HG03175 (cell line): ENCODE measurements at regions not wholly inside any gene's neighbourhood (a gene's known extent, or its start where the extent isn't known, plus 50 kb on each side); places are given as distances from the start of the nearest gene placed in this dataset.
A peak's percentile ranks its signal among the peaks of the same experiment; 100 is the strongest.
"Not testable (repeated sequence)": the region's sequence is repeated elsewhere in the genome, so short reads cannot be mapped to it uniquely, and the experiment has no call there.

ENCODE experiments used
- ATAC-seq: cut with Tn5 transposase; IDR thresholded peaks from one replicate; pipeline ENCODE4 v1.9.1; 2021; ENCODE audit warnings: mild to moderate bottlenecking, moderate library complexity; ENCODE audit not compliant: unreplicated experiment

GRCh38 chr4:144362366-144362765 is 221.8 kb upstream of the GYPA start:
- ATAC-seq, result no peak

- ATAC-seq, result no peak
These were observed 223.4 kb upstream of the GYPA start for GRCh38 chr4:144363890-144364289.

GRCh38 chr4:144366425-144366824 is 225.9 kb upstream of the GYPA start:
- ATAC-seq, result no peak

GRCh38 chr4:144371485-144371884 is 231.0 kb upstream of the GYPA start:
- no peak for ATAC-seq

- ATAC-seq, result peak; percentile 81
These were observed 233.5 kb upstream of the GYPA start for GRCh38 chr4:144374065-144374464.

- no peak for ATAC-seq
These were observed 236.3 kb upstream of the GYPA start for GRCh38 chr4:144376866-144377265.

- no peak for ATAC-seq
These were observed 243.9 kb upstream of the GYPA start for GRCh38 chr4:144384408-144384807.

GRCh38 chr4:144399927-144400326 is 246.0 kb upstream of the HHIP start:
- peak; percentile 82 for ATAC-seq

GRCh38 chr4:144402176-144402575 is 243.8 kb upstream of the HHIP start:
- ATAC-seq, result no peak

- ATAC-seq, result no peak
These were observed 243.0 kb upstream of the HHIP start for GRCh38 chr4:144402999-144403398.

GRCh38 chr4:144403893-144404292 is 242.1 kb upstream of the HHIP start:
- ATAC-seq, result no peak

- ATAC-seq, result no peak
These were observed 236.4 kb upstream of the HHIP start for GRCh38 chr4:144409525-144409924.

GRCh38 chr4:144410230-144410783 is 235.6 kb upstream of the HHIP start:
- no peak for ATAC-seq

GRCh38 chr4:144411119-144411518 is 234.8 kb upstream of the HHIP start:
- peak; percentile 40 for ATAC-seq

GRCh38 chr4:144411700-144412099 is 234.3 kb upstream of the HHIP start:
- ATAC-seq, result no peak

GRCh38 chr4:144421056-144421455 is 224.9 kb upstream of the HHIP start:
- ATAC-seq, result no peak

GRCh38 chr4:144421839-144422565 is 224.0 kb upstream of the HHIP start:
- ATAC-seq, result no peak

GRCh38 chr4:144423930-144424329 is 222.0 kb upstream of the HHIP start:
- no peak for ATAC-seq

GRCh38 chr4:144426023-144426422 is 219.9 kb upstream of the HHIP start:
- not testable (repeated sequence) for ATAC-seq

GRCh38 chr4:144442713-144443112 is 203.2 kb upstream of the HHIP start:
- no peak for ATAC-seq

- no peak for ATAC-seq
These were observed 196.3 kb upstream of the HHIP start for GRCh38 chr4:144449611-144450010.

- no peak for ATAC-seq
These were observed 195.4 kb upstream of the HHIP start for GRCh38 chr4:144450526-144450925.
